SH-SY5Y (cell line): ENCODE measurements at regions not wholly inside any gene's neighbourhood (a gene's known extent, or its start where the extent isn't known, plus 50 kb on each side); places are given as distances from the start of the nearest gene placed in this dataset.

Experiments used
- GATA2 ChIP-seq: IDR thresholded peaks from 2 replicates; pipeline ENCODE4 v1.6.1; 2011; ENCODE audit warnings: mild to moderate bottlenecking, low read depth, low read length
- GATA3 ChIP-seq: IDR thresholded peaks from 2 replicates; pipeline ENCODE4 v1.6.1; 2011; ENCODE audit warnings: low read depth, mild to moderate bottlenecking, low read length, moderate library complexity

DNA sequence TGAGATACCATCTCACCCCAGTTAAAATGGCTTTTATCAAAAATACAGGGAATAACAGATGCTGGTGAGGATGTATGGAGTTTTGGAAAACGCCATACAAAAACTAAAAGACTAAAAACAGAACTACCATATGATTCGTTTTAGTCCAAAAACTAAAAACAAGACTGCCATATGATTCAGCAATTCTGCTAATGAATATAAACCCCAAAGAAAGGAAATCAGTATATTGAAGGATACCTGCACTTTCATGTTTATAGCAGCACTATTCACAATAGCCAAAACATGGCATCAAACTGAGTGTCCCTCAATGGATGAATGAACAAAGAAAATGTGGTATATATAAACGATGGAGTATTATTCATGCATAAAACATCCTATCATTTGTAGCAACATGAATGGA is 224.4 kb upstream of the MC4R start:
- TF ChIP-seq GATA2, result no peak
- TF ChIP-seq GATA3, result no peak
